H9 (cell line): ENCODE measurements at regions not wholly inside any gene's neighbourhood (a gene's known extent, or its start where the extent isn't known, plus 50 kb on each side); places are given as distances from the start of the nearest gene placed in this dataset.

Source experiments
- DNase-seq: peaks from one replicate; pipeline ENCODE4 v3.0.0-alpha.2; 2017
- H2AFZ ChIP-seq: one replicate; pipeline ENCODE4 v1.6.1; 2013; ENCODE audit warnings: mild to moderate bottlenecking, low read length, control low read depth, moderate library complexity
- H2AK5ac ChIP-seq: 2 replicates; pipeline ENCODE4 v1.6.1; 2013; ENCODE audit warnings: low read length, control low read depth, mixed read lengths; ENCODE audit not compliant: insufficient read length
- H2BK120ac ChIP-seq: one replicate; pipeline ENCODE4 v1.6.1; 2013; ENCODE audit warnings: low read depth, mild to moderate bottlenecking, low read length, control low read depth, inconsistent platforms; ENCODE audit not compliant: poor library complexity, severe bottlenecking
- H2BK12ac ChIP-seq: 2 replicates; pipeline ENCODE4 v1.6.1; 2013; ENCODE audit warnings: low read length, control low read depth, mixed read lengths, low read depth; ENCODE audit not compliant: insufficient read length
- H2BK15ac ChIP-seq: 2 replicates; pipeline ENCODE4 v1.6.1; 2013; ENCODE audit warnings: low read depth, low read length, control low read depth
- H2BK20ac ChIP-seq: one replicate; pipeline ENCODE4 v1.6.1; 2013; ENCODE audit warnings: low read depth, mild to moderate bottlenecking, low read length, control low read depth, inconsistent platforms; ENCODE audit not compliant: poor library complexity, severe bottlenecking
- H2BK5ac ChIP-seq: 2 replicates; pipeline ENCODE4 v1.6.1; 2013; ENCODE audit warnings: low read length, control low read depth, mixed read lengths; ENCODE audit not compliant: insufficient read length
- H3K14ac ChIP-seq: 2 replicates; pipeline ENCODE4 v1.6.1; 2013; ENCODE audit warnings: low read length, control low read depth; ENCODE audit not compliant: insufficient read depth
- H3K18ac ChIP-seq: 2 replicates; pipeline ENCODE4 v1.6.1; 2013; ENCODE audit warnings: low read depth, mild to moderate bottlenecking, mixed read lengths, low read length, control low read depth; ENCODE audit not compliant: insufficient read length
- H3K23ac ChIP-seq: 2 replicates; pipeline ENCODE4 v1.6.1; 2013; ENCODE audit warnings: low read length, control low read depth, mixed read lengths, low read depth; ENCODE audit not compliant: insufficient read length
- H3K23me2 ChIP-seq: 2 replicates; pipeline ENCODE4 v1.6.1; 2013; ENCODE audit warnings: low read depth, mild to moderate bottlenecking, mixed read lengths, low read length, control low read depth; ENCODE audit not compliant: insufficient read length, poor library complexity, severe bottlenecking
- H3K27ac ChIP-seq: 2 replicates; pipeline ENCODE4 v1.5.1; 2013; ENCODE audit warnings: low read length, control low read depth, mixed read lengths, low read depth; ENCODE audit not compliant: insufficient read length
- H3K27me3 ChIP-seq: 2 replicates; pipeline ENCODE4 v1.6.1; 2013; ENCODE audit warnings: low read length, control low read depth, inconsistent platforms; ENCODE audit not compliant: insufficient read depth
- H3K4ac ChIP-seq: 2 replicates; pipeline ENCODE4 v1.6.1; 2013; ENCODE audit warnings: low read depth, mild to moderate bottlenecking, control low read depth, inconsistent platforms, low read length, moderate library complexity
- H3K4me1 ChIP-seq: 2 replicates; pipeline ENCODE4 v1.6.1; 2013; ENCODE audit warnings: low read length, control low read depth, inconsistent platforms; ENCODE audit not compliant: insufficient read depth
- H3K4me2 ChIP-seq: 2 replicates; pipeline ENCODE4 v1.6.1; 2013; ENCODE audit warnings: low read length, control low read depth, mixed read lengths; ENCODE audit not compliant: insufficient read length, insufficient read depth
- H3K56ac ChIP-seq: 2 replicates; pipeline ENCODE4 v1.6.1; 2013; ENCODE audit warnings: low read depth, mild to moderate bottlenecking, mixed read lengths, low read length, control low read depth; ENCODE audit not compliant: insufficient read length
- H3K79me1 ChIP-seq: 2 replicates; pipeline ENCODE4 v1.6.1; 2013; ENCODE audit warnings: low read depth, mild to moderate bottlenecking, moderate library complexity, low read length, control low read depth, inconsistent platforms; ENCODE audit not compliant: insufficient read depth, poor library complexity, severe bottlenecking
- H3K79me2 ChIP-seq: 2 replicates; pipeline ENCODE4 v1.6.1; 2013; ENCODE audit warnings: low read length, control low read depth, inconsistent platforms; ENCODE audit not compliant: insufficient read depth
- H3K9ac ChIP-seq: 2 replicates; pipeline ENCODE4 v1.6.1; 2013; ENCODE audit warnings: low read length, control low read depth, mixed read lengths; ENCODE audit not compliant: insufficient read length; ENCODE audit errors: extremely low read depth
- H3K9me3 ChIP-seq: one replicate; pipeline ENCODE4 v1.6.1; 2013; ENCODE audit warnings: low read depth, low read length, inconsistent platforms; ENCODE audit not compliant: control insufficient read depth
- H3T11ph ChIP-seq: one replicate; pipeline ENCODE4 v1.6.1; 2013; ENCODE audit warnings: mild to moderate bottlenecking, low read length, control low read depth, inconsistent platforms
- H4K20me1 ChIP-seq: one replicate; pipeline ENCODE4 v1.6.1; 2013; ENCODE audit not compliant: control insufficient read depth, insufficient read length, insufficient read depth
- H4K5ac ChIP-seq: 2 replicates; pipeline ENCODE4 v1.6.1; 2013; ENCODE audit warnings: low read depth, mild to moderate bottlenecking, mixed read lengths, low read length, control low read depth; ENCODE audit not compliant: insufficient read length
- H4K8ac ChIP-seq: replicated peaks from 2 replicates; pipeline ENCODE4 v1.6.1; 2013; ENCODE audit warnings: low read length, control low read depth, mixed read lengths, low read depth; ENCODE audit not compliant: insufficient read length
- H4K91ac ChIP-seq: 2 replicates; pipeline ENCODE4 v1.6.1; 2013; ENCODE audit warnings: low read depth, mild to moderate bottlenecking, moderate library complexity, mixed read lengths, low read length, control low read depth; ENCODE audit not compliant: insufficient read length
- H3K27ac Mint-ChIP-seq, 3 experiments: 2 replicates in 2 of 3; 3 replicates in 1 of 3; pipeline ENCODE4 v1.8.0; 2020 to 2021; ENCODE audit warnings: mixed read lengths in 3 of 3, mild to moderate bottlenecking in 1 of 3, moderate library complexity in 1 of 3
- H3K27me3 Mint-ChIP-seq: 2 replicates; pipeline ENCODE4 v1.8.0; 2021; ENCODE audit warnings: low read depth, mild to moderate bottlenecking, moderate library complexity, mixed read lengths
- H3K36me3 Mint-ChIP-seq, 3 experiments: 2 replicates in 2 of 3; 3 replicates in 1 of 3; pipeline ENCODE4 v1.8.0; 2020 to 2021; ENCODE audit warnings: low read depth in 3 of 3, mixed read lengths in 3 of 3; ENCODE audit not compliant: insufficient read depth in 1 of 3
- H3K4me1 Mint-ChIP-seq, 2 experiments: 2 replicates each; pipeline ENCODE4 v1.8.0; 2020; ENCODE audit warnings: mixed read lengths in 2 of 2
- H3K4me3 Mint-ChIP-seq, 2 experiments: 2 replicates in 1 of 2; 3 replicates in 1 of 2; pipeline ENCODE4 v1.8.0; 2020 to 2021; ENCODE audit warnings: mild to moderate bottlenecking in 2 of 2, mixed read lengths in 2 of 2, moderate library complexity in 1 of 2
- H3K9me3 Mint-ChIP-seq, 2 experiments: 2 replicates in 1 of 2; 3 replicates in 1 of 2; pipeline ENCODE4 v1.8.0; 2020; ENCODE audit warnings: mild to moderate bottlenecking in 2 of 2, mixed read lengths in 2 of 2, moderate library complexity in 1 of 2
- TF ChIP-seq, protein P1 (sequence below): fragments of 200-600 bp; sonication (generic); conservative IDR thresholded peaks from 3 replicates; pipeline ENCODE4 v1.8.0; 2021; ENCODE audit warnings: antibody characterized with exemption, mild to moderate bottlenecking

DNA sequence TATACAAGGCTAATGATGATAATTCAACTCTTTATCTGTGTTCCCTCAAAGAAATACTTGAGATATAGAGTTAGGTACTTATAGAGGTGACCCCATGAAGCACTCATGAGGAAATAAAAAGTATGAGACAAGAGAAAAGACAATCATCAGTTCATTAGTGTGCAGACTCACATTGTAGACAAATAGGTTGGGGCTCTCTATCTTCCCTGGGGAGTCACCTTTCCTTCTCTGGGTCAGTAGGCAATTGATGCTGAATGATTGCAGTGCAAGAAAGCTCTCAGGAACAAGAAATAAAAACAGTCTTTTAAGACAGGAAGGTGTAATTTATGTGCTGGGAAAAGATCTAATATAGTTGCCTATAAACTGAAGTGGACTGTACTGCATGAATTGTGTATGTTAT, 1357.6 kb upstream of the EPHA6 start:
- Histone ChIP-seq H2BK15ac (no peak overlapping the region), H3K4me1 (no peaks in the 10 kb centered on the region), H2BK20ac (no peak overlapping the region), H3K9me3 (no peaks in the 10 kb centered on the region), H3T11ph (no peak overlapping the region), H3K4me2 (no peak overlapping the region), H3K23ac (no peak overlapping the region), H2BK12ac (no peak overlapping the region), H3K18ac (no peak overlapping the region), H3K79me1 (no peaks in the 10 kb centered on the region), H3K56ac (no peak overlapping the region), H2BK5ac (no peak overlapping the region), H4K20me1 (no peaks in the 10 kb centered on the region), H3K23me2 (no peaks in the 10 kb centered on the region), H2AK5ac (no peak overlapping the region), H2BK120ac (no peak overlapping the region), H3K27me3 (no peaks in the 10 kb centered on the region), H2AFZ (no peak overlapping the region), H4K8ac (no peak overlapping the region), H4K5ac (no peak overlapping the region), H3K4ac (no peak overlapping the region), H4K91ac (no peak overlapping the region), H3K27ac (no peak overlapping the region), H3K14ac (no peak overlapping the region), H3K9ac (no peak overlapping the region), H3K79me2 (no peaks in the 10 kb centered on the region)
- H3K27ac Mint-ChIP-seq = no peak overlapping the region
- H3K36me3 Mint-ChIP-seq = no peaks in the 10 kb centered on the region
- H3K4me1 Mint-ChIP-seq = no peaks in the 10 kb centered on the region
- TF ChIP-seq, protein P1, sequence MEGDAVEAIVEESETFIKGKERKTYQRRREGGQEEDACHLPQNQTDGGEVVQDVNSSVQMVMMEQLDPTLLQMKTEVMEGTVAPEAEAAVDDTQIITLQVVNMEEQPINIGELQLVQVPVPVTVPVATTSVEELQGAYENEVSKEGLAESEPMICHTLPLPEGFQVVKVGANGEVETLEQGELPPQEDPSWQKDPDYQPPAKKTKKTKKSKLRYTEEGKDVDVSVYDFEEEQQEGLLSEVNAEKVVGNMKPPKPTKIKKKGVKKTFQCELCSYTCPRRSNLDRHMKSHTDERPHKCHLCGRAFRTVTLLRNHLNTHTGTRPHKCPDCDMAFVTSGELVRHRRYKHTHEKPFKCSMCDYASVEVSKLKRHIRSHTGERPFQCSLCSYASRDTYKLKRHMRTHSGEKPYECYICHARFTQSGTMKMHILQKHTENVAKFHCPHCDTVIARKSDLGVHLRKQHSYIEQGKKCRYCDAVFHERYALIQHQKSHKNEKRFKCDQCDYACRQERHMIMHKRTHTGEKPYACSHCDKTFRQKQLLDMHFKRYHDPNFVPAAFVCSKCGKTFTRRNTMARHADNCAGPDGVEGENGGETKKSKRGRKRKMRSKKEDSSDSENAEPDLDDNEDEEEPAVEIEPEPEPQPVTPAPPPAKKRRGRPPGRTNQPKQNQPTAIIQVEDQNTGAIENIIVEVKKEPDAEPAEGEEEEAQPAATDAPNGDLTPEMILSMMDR = no peak
- H3K4me3 Mint-ChIP-seq = no peak overlapping the region
- H3K9me3 Mint-ChIP-seq = no peaks in the 10 kb centered on the region
- no peak for DNase-seq
- H3K27me3 Mint-ChIP-seq = no peaks in the 10 kb centered on the region
